H1 (cell line): ENCODE measurements at regions not wholly inside any gene's neighbourhood (a gene's known extent, or its start where the extent isn't known, plus 50 kb on each side); places are given as distances from the start of the nearest gene placed in this dataset.

Experiments used
- BRCA1 ChIP-seq: IDR thresholded peaks from 2 replicates; pipeline ENCODE4 v1.6.1; 2012; ENCODE audit warnings: low read depth, low read length, improper control_type of control experiment
- CBX8 ChIP-seq: fragments of 300-800, 300-1000 bp; sonication (generic); IDR thresholded peaks from 2 replicates; pipeline ENCODE4 v1.7.1; 2016; ENCODE audit warnings: low read depth, low read length, borderline replicate concordance
- CHD7 ChIP-seq: fragments of 300-600 bp; sonication (generic); IDR thresholded peaks from 2 replicates; pipeline ENCODE4 v1.7.1; 2012; ENCODE audit warnings: low read length, moderate library complexity, mild to moderate bottlenecking, inconsistent platforms; ENCODE audit not compliant: insufficient replicate concordance
- EZH2 ChIP-seq: fragments of 200-600 bp; sonication (generic); IDR thresholded peaks from 2 replicates; pipeline ENCODE4 v1.7.1; 2012; ENCODE audit warnings: low read depth, mild to moderate bottlenecking, moderate library complexity, low read length, inconsistent platforms; ENCODE audit not compliant: severe bottlenecking
- KDM4A ChIP-seq: IDR thresholded peaks from one replicate; pipeline ENCODE4 v1.7.1; 2012; ENCODE audit warnings: low read depth, mild to moderate bottlenecking, moderate library complexity, low read length, inconsistent platforms; ENCODE audit not compliant: severe bottlenecking
- POU5F1 ChIP-seq: IDR thresholded peaks from 2 replicates; pipeline ENCODE4 v1.6.1; 2011; ENCODE audit warnings: low read depth, mild to moderate bottlenecking, low read length, moderate library complexity
- SIX5 ChIP-seq: IDR thresholded peaks from 2 replicates; pipeline ENCODE4 v1.6.1; 2011; ENCODE audit warnings: mild to moderate bottlenecking, low read depth, low read length
- TEAD4 ChIP-seq: IDR thresholded peaks from 2 replicates; pipeline ENCODE4 v1.6.1; 2012; ENCODE audit warnings: low read depth, low read length, inconsistent platforms, mixed read lengths
- TF ChIP-seq, protein P1 (sequence below): IDR thresholded peaks from 2 replicates; pipeline ENCODE4 v1.6.1; 2012; ENCODE audit warnings: low read length, inconsistent platforms

DNA sequence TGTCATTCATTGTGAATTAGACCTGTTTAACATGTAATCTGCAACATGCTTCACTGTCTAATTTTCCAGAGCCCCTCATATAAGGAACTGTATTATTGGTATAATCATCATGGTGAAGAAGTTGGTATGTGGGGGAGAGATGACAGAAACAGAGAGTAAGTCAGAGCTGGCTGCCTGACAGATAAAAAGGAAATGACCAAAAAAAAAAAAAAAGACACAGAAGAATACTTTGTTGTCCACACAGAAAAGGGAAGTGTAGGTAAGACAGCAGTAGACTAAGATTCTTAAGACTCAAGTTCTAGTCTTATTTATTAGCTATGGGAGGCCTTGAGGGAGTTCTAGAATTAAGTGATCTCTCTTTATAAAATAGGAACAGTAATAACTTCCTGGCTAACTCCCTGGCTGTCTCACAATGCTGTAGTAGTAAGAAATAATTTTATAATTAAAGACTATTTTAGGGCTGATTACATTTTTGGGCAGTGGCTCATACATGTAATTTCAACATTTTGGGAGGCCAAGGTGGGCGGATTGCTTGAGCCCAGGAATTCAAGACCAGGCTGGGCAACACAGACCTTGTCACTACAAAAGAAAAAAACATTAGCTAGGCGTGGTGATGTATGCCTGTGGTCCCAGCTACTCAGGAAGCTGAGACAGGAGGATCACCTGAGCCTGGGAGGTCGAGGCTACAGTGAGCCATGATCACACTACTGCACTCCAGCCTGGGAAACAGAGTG, 102.5 kb downstream of the PRL start (continued):
- TF ChIP-seq CHD7 (no peak), CBX8 (no peak), POU5F1 (no peak), TEAD4 (no peak), BRCA1 (no peak), KDM4A (no peak), SIX5 (no peak), EZH2 (no peak)
- TF ChIP-seq, protein P1, sequence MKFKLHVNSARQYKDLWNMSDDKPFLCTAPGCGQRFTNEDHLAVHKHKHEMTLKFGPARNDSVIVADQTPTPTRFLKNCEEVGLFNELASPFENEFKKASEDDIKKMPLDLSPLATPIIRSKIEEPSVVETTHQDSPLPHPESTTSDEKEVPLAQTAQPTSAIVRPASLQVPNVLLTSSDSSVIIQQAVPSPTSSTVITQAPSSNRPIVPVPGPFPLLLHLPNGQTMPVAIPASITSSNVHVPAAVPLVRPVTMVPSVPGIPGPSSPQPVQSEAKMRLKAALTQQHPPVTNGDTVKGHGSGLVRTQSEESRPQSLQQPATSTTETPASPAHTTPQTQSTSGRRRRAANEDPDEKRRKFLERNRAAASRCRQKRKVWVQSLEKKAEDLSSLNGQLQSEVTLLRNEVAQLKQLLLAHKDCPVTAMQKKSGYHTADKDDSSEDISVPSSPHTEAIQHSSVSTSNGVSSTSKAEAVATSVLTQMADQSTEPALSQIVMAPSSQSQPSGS = no peak
